GM23338 (cell line): ENCODE measurements at regions not wholly inside any gene's neighbourhood (a gene's known extent, or its start where the extent isn't known, plus 50 kb on each side); places are given as distances from the start of the nearest gene placed in this dataset.

Experiments used
- ATAC-seq: fragments of 200-7000 bp; cut with Tn5 transposase; 3 replicates; pipeline ENCODE4 v1.9.1; 2020
- DNase-seq: peaks from one replicate; pipeline ENCODE4 v3.0.0-alpha.2; 2015; ENCODE audit warnings: low spot score
- H2AFZ ChIP-seq: fragments of 200-600 bp; sonication (generic); 2 replicates; pipeline ENCODE4 v1.8.0; 2016; ENCODE audit warnings: antibody characterized with exemption, mild to moderate bottlenecking, moderate library complexity
- H3F3A ChIP-seq: fragments of 200-600 bp; sonication (generic); replicated peaks from 2 replicates; pipeline ENCODE4 v1.8.0; 2017; ENCODE audit warnings: antibody characterized with exemption, mixed run types, low read depth
- H3K27ac ChIP-seq: fragments of 200-600 bp; sonication (generic); 2 replicates; pipeline ENCODE4 v1.6.1; 2016; ENCODE audit warnings: low read depth
- H3K27me3 ChIP-seq: fragments of 200-600 bp; sonication (generic); 2 replicates; pipeline ENCODE4 v1.8.0; 2016; ENCODE audit warnings: mild to moderate bottlenecking, mixed run types, moderate library complexity; ENCODE audit not compliant: insufficient read depth
- H3K36me3 ChIP-seq: fragments of 200-600 bp; sonication (generic); 2 replicates; pipeline ENCODE4 v1.8.0; 2016; ENCODE audit warnings: mild to moderate bottlenecking; ENCODE audit not compliant: insufficient read depth
- H3K4me1 ChIP-seq: fragments of 200-600 bp; sonication (generic); 2 replicates; pipeline ENCODE4 v1.8.0; 2016; ENCODE audit warnings: mild to moderate bottlenecking, moderate library complexity; ENCODE audit not compliant: insufficient read depth
- H3K4me2 ChIP-seq: fragments of 200-600 bp; sonication (generic); 2 replicates; pipeline ENCODE4 v1.7.1; 2017; ENCODE audit warnings: mixed run types
- H3K4me3 ChIP-seq: fragments of 200-600 bp; sonication (generic); 2 replicates; pipeline ENCODE4 v1.6.1; 2016; ENCODE audit warnings: mixed run types
- H3K79me2 ChIP-seq: fragments of 200-600 bp; sonication (generic); replicated peaks from 2 replicates; pipeline ENCODE4 v1.8.0; 2017; ENCODE audit warnings: mild to moderate bottlenecking; ENCODE audit not compliant: insufficient read depth
- H3K9me2 ChIP-seq: fragments of 200-600 bp; sonication (generic); 2 replicates; pipeline ENCODE4 v1.8.0; 2017; ENCODE audit not compliant: insufficient read depth
- H4K20me1 ChIP-seq: fragments of 200-600 bp; sonication (generic); replicated peaks from 2 replicates; pipeline ENCODE4 v1.8.0; 2017; ENCODE audit warnings: mild to moderate bottlenecking; ENCODE audit not compliant: insufficient read depth
- H3K27ac Mint-ChIP-seq: 2 replicates; pipeline ENCODE4 v1.8.0; 2020; ENCODE audit warnings: inconsistent platforms, mild to moderate bottlenecking, moderate library complexity, mixed read lengths
- H3K27me3 Mint-ChIP-seq: 3 replicates; pipeline ENCODE4 v1.8.0; 2022; ENCODE audit warnings: low read depth, mild to moderate bottlenecking, moderate library complexity, mixed read lengths, inconsistent platforms; ENCODE audit not compliant: insufficient read depth, poor library complexity
- H3K36me3 Mint-ChIP-seq: 3 replicates; pipeline ENCODE4 v1.8.0; 2021; ENCODE audit warnings: low read depth, mild to moderate bottlenecking, inconsistent platforms, moderate library complexity, mixed read lengths
- H3K4me1 Mint-ChIP-seq: 3 replicates; pipeline ENCODE4 v1.8.0; 2020; ENCODE audit warnings: mild to moderate bottlenecking, inconsistent platforms, mixed read lengths
- H3K4me3 Mint-ChIP-seq: 3 replicates; pipeline ENCODE4 v1.8.0; 2021; ENCODE audit warnings: moderate library complexity, mild to moderate bottlenecking, inconsistent platforms, mixed read lengths
- H3K9me3 Mint-ChIP-seq: 3 replicates; pipeline ENCODE4 v1.8.0; 2020; ENCODE audit warnings: moderate library complexity, mild to moderate bottlenecking, inconsistent platforms, mixed read lengths
- CTCF ChIP-seq, 2 experiments: fragments of 200-600 bp in 1 of 2; sonication (generic) in 1 of 2; conservative IDR thresholded peaks; 2 replicates each; pipeline versions ENCODE4 v1.5.1 to v1.6.1; 2016 to 2017; ENCODE audit warnings: antibody characterized with exemption in 2 of 2, low read depth in 2 of 2, mild to moderate bottlenecking in 2 of 2, moderate library complexity in 1 of 2
- EZH2 ChIP-seq: fragments of 200-600 bp; sonication (generic); IDR thresholded peaks from one replicate; pipeline ENCODE4 v1.8.0; 2017; ENCODE audit warnings: antibody characterized with exemption, mild to moderate bottlenecking, low read depth; ENCODE audit not compliant: unreplicated experiment
- EZH2phosphoT487 ChIP-seq: fragments of 200-600 bp; sonication (generic); IDR thresholded peaks from one replicate; pipeline ENCODE4 v1.8.1; 2018; ENCODE audit warnings: antibody characterized with exemption; ENCODE audit not compliant: unreplicated experiment
- JUNB ChIP-seq: IDR thresholded peaks from one replicate; pipeline ENCODE4 v1.6.1; 2016; ENCODE audit warnings: antibody characterized with exemption; ENCODE audit not compliant: unreplicated experiment
- REST ChIP-seq: IDR thresholded peaks from one replicate; pipeline ENCODE4 v1.6.1; 2018; ENCODE audit warnings: antibody characterized with exemption; ENCODE audit not compliant: unreplicated experiment
- ZNF114 ChIP-seq: fragments of 250-450 bp; sonication (Bioruptor Pico); IDR thresholded peaks from 2 replicates; pipeline ENCODE4 v1.5.0; 2020; ENCODE audit warnings: mild to moderate bottlenecking, moderate library complexity
- ZNF331 ChIP-seq: fragments of 250-450 bp; sonication (Bioruptor Pico); IDR thresholded peaks from 2 replicates; pipeline ENCODE4 v1.5.0; 2020; ENCODE audit warnings: low read depth, mild to moderate bottlenecking, moderate library complexity
- ZNF462 ChIP-seq: fragments of 250-450 bp; sonication (Bioruptor Pico); IDR thresholded peaks from 2 replicates; pipeline ENCODE4 v1.5.0; 2020; ENCODE audit warnings: mild to moderate bottlenecking, moderate library complexity

GRCh38 chrX:44088510-44089144, 115.4 kb upstream of the NDP start (continued):
- TF ChIP-seq ZNF462 (no peak), JUNB (no peak)

- Histone ChIP-seq H3K36me3 (no peaks in the 10 kb centered on the region), H3K27ac (no peak overlapping the region), H3K27me3 (no peaks in the 10 kb centered on the region), H3K9me2 (no peaks in the 10 kb centered on the region), H3K79me2 (no peaks in the 10 kb centered on the region), H3K4me1 (no peaks in the 10 kb centered on the region), H3K4me2 (no peak overlapping the region), H3K4me3 (no peak overlapping the region), H2AFZ (no peak overlapping the region), H3F3A (no peaks in the 10 kb centered on the region), H4K20me1 (no peaks in the 10 kb centered on the region)
- no peak for ATAC-seq
- no peak overlapping the region for H3K27ac Mint-ChIP-seq
- DNase-seq: no peak
- TF ChIP-seq EZH2phosphoT487: no peak
- H3K4me1 Mint-ChIP-seq: no peaks in the 10 kb centered on the region
- no peaks in the 10 kb centered on the region for H3K9me3 Mint-ChIP-seq
- peaks cover 1% of the 10 kb centered on the region for H3K27me3 Mint-ChIP-seq
- no peak overlapping the region for H3K4me3 Mint-ChIP-seq
- H3K36me3 Mint-ChIP-seq: no peaks in the 10 kb centered on the region
These were observed 112.0 kb upstream of the NDP start for GRCh38 chrX:44085209-44085608.

- H3K4me2 ChIP-seq: no peak overlapping the region
- no peaks in the 10 kb centered on the region for H3K36me3 Mint-ChIP-seq
- H2AFZ ChIP-seq: no peak overlapping the region
- no peaks in the 10 kb centered on the region for H3K27me3 Mint-ChIP-seq
- no peak overlapping the region for H3K27ac Mint-ChIP-seq
- no peaks in the 10 kb centered on the region for H3K27me3 ChIP-seq
- H3K4me1 Mint-ChIP-seq: no peaks in the 10 kb centered on the region
- DNase-seq (no peak), ATAC-seq (no peak)
- H3K36me3 ChIP-seq: no peaks in the 10 kb centered on the region
- peaks cover 3% of the 10 kb centered on the region; the same call in 1 of the 3 replicates for H3K9me3 Mint-ChIP-seq
- H3K27ac ChIP-seq: no peak overlapping the region
- no peaks in the 10 kb centered on the region for H4K20me1 ChIP-seq
- no peaks in the 10 kb centered on the region for H3K79me2 ChIP-seq
- no peaks in the 10 kb centered on the region for H3K9me2 ChIP-seq
- H3K4me1 ChIP-seq: no peaks in the 10 kb centered on the region
- no peaks in the 10 kb centered on the region for H3F3A ChIP-seq
- H3K4me3 Mint-ChIP-seq: no peak overlapping the region
- H3K4me3 ChIP-seq: no peak overlapping the region
- TF ChIP-seq REST (no peak), ZNF114 (CRISPR knock-in tag) (no peak), CTCF (conservative IDR thresholded peaks at IDR 0.05; ENCODE audit: low read depth in 2 of 2) (no peak), EZH2phosphoT487 (no peak), ZNF331 (no peak), EZH2 (no peak)
These were observed 109.6 kb upstream of the NDP start for GRCh38 chrX:44082829-44083228.
